HL-60 (cell line): ENCODE measurements at regions not wholly inside any gene's neighbourhood (a gene's known extent, or its start where the extent isn't known, plus 50 kb on each side); places are given as distances from the start of the nearest gene placed in this dataset.

Experiments used
- DNase-seq, 2 experiments: peaks; one replicate each; pipeline ENCODE4 v3.0.0-alpha.2; 2010 to 2020; ENCODE audit warnings: low read depth in 1 of 2, low spot score in 1 of 2
- H3K27ac ChIP-seq: fragments of 250-450 bp; sonication (Bioruptor Pico); replicated peaks from 2 replicates; pipeline ENCODE4 v1.5.1; 2020; ENCODE audit warnings: mild to moderate bottlenecking, moderate library complexity
- H3K27me3 ChIP-seq: fragments of 250-450 bp; sonication (Bioruptor Pico); 2 replicates; pipeline ENCODE4 v1.5.1; 2021; ENCODE audit warnings: mild to moderate bottlenecking, moderate library complexity; ENCODE audit not compliant: insufficient read depth, poor library complexity, severe bottlenecking
- H3K4me3 ChIP-seq: replicated peaks from 2 replicates; pipeline ENCODE4 v1.5.1; 2011; ENCODE audit warnings: mild to moderate bottlenecking, control low read depth, low read length; ENCODE audit not compliant: insufficient read depth
- GABPA ChIP-seq: IDR thresholded peaks from 2 replicates; pipeline ENCODE4 v1.6.1; 2012; ENCODE audit warnings: low read depth
- POLR2AphosphoS5 ChIP-seq: IDR thresholded peaks from 2 replicates; pipeline ENCODE4 v1.6.1; 2012; ENCODE audit warnings: low read depth
- REST ChIP-seq: IDR thresholded peaks from 2 replicates; pipeline ENCODE4 v1.6.1; 2012; ENCODE audit warnings: low read depth; ENCODE audit not compliant: insufficient replicate concordance
- SPI1 ChIP-seq: IDR thresholded peaks from 2 replicates; pipeline ENCODE4 v1.6.1; 2012; ENCODE audit warnings: low read depth, mild to moderate bottlenecking, borderline replicate concordance
- TF ChIP-seq, protein P1 (sequence below): IDR thresholded peaks from one replicate; pipeline ENCODE4 v1.5.1; 2011; ENCODE audit warnings: low read length, control low read depth, inconsistent platforms; ENCODE audit not compliant: insufficient read depth

DNA sequence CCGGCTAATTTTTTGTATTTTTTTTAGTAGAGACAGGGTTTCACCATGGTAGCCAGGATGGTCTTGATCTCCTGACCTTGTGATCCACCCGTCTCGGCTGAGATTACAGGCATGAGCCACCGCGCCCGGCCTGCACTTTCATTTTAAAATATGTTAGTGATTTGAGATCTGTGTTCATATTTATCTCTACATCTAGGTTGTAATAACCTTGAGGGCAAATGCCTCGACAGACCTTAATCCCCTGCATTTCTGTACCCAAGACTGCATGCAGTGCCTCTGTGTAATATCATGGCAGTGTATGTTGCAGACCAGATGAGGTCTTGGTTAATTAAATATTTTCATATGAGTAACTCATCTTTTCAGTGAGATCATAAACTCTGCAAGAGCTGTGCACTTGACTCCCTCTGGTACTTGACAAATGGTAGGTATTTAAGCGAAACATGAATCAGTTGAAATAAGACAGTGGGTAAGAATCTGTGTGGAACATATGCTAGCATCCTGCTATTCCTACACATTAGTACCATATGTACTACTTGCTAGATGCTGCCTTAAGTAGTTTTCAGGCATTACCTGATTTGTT lies 673.9 kb upstream of the ANKRD30A start:
- Histone ChIP-seq H3K27ac (no peak overlapping the region), H3K4me3 (no peak overlapping the region), H3K27me3 (no peaks in the 10 kb centered on the region)
- no peak for DNase-seq
- no peak for TF ChIP-seq POLR2AphosphoS5
- TF ChIP-seq GABPA: no peak
- TF ChIP-seq, protein P1, sequence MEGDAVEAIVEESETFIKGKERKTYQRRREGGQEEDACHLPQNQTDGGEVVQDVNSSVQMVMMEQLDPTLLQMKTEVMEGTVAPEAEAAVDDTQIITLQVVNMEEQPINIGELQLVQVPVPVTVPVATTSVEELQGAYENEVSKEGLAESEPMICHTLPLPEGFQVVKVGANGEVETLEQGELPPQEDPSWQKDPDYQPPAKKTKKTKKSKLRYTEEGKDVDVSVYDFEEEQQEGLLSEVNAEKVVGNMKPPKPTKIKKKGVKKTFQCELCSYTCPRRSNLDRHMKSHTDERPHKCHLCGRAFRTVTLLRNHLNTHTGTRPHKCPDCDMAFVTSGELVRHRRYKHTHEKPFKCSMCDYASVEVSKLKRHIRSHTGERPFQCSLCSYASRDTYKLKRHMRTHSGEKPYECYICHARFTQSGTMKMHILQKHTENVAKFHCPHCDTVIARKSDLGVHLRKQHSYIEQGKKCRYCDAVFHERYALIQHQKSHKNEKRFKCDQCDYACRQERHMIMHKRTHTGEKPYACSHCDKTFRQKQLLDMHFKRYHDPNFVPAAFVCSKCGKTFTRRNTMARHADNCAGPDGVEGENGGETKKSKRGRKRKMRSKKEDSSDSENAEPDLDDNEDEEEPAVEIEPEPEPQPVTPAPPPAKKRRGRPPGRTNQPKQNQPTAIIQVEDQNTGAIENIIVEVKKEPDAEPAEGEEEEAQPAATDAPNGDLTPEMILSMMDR: no peak
- no peak for TF ChIP-seq SPI1
- no peak for TF ChIP-seq REST

GRCh38 chr10:36450380-36450779 lies 675.0 kb upstream of the ANKRD30A start:
- H3K27ac ChIP-seq: no peak overlapping the region
- DNase-seq: no peak
- TF ChIP-seq REST (no peak), GABPA (no peak), POLR2AphosphoS5 (no peak), SPI1 (no peak)
- TF ChIP-seq, protein P1: no peak
- no peaks in the 10 kb centered on the region for H3K27me3 ChIP-seq
- no peak overlapping the region for H3K4me3 ChIP-seq

DNA sequence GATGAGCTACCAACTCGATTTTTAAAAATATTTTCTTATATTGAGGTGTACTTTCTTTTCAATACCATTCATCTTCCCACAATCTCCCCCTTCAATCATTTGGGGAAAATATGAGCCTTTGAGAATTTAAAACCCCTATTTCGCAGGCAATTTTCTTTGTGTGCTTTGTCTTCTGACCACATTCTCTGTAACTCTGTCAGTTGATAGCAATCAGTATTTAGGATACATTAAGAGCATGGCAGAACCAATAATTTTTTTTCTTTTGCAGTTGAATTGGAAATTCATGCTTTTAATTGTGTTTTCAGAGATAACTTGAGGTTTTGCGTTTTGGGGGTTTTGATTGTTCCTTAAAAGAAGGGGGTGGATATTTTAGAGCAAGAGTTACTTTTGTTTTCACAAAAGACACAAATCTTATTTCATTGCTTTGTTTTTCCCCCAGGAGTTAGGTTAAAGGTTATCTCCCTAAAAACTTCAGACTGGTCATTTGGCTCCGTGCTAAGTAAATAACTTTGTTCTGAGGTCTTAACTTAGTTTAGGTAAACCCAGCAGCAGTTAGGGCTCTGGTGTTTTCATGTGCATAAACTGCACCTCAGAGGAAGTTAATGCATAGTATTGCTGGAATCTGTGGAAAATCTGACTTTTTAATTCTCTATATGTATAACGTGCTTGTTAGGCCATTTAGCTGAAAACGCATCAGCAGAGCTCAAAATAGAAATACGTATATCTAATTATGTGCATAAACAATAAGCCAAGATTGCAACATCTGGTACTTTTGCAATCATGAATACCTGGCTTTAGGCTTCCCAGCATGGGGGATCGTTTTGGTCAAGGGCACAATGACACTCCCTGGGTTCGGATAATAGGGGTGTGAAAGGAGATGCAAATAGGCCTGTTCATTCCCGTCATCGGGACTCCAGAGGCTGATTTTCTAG lies 676.4 kb upstream of the ANKRD30A start:
- DNase-seq: no peak
- Histone ChIP-seq H3K4me3 (no peak overlapping the region), H3K27ac (no peak overlapping the region), H3K27me3 (no peaks in the 10 kb centered on the region)
- TF ChIP-seq REST (no peak), POLR2AphosphoS5 (no peak), SPI1 (no peak)
- TF ChIP-seq, protein P1: no peak
